ENCODE measurements at regions not wholly inside any gene's neighbourhood (a gene's known extent, or its start where the extent isn't known, plus 50 kb on each side); places are given as distances from the start of the nearest gene placed in this dataset.

DNA sequence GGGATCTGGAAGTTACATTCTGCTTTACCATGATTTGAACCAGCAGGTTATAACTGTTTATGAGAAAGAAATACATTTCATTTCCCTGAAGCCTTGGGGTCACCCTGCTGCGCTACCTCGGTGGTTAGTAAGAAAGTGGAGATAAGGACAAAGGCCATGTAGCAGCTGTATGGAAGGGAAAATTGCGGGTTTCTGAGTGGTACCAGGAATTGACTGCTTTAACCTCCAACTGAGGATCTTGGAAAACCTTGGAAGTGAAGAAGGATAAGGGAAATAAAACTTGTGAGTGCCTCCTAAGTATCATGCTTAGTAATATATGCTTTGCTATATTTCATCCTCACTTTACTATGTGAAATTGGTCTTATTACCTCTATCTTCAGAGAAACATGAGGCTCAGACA, 76.1 kb upstream of the GAP43 start:
- TF ChIP-seq, protein P1, sequence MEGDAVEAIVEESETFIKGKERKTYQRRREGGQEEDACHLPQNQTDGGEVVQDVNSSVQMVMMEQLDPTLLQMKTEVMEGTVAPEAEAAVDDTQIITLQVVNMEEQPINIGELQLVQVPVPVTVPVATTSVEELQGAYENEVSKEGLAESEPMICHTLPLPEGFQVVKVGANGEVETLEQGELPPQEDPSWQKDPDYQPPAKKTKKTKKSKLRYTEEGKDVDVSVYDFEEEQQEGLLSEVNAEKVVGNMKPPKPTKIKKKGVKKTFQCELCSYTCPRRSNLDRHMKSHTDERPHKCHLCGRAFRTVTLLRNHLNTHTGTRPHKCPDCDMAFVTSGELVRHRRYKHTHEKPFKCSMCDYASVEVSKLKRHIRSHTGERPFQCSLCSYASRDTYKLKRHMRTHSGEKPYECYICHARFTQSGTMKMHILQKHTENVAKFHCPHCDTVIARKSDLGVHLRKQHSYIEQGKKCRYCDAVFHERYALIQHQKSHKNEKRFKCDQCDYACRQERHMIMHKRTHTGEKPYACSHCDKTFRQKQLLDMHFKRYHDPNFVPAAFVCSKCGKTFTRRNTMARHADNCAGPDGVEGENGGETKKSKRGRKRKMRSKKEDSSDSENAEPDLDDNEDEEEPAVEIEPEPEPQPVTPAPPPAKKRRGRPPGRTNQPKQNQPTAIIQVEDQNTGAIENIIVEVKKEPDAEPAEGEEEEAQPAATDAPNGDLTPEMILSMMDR (IDR thresholded peaks at IDR 0.05 in 4 of 5, conservative IDR thresholded peaks at IDR 0.05 in 1 of 5) = no peak
- TF ChIP-seq POLR2A (IDR thresholded peaks at IDR 0.05) = no peak
- Histone ChIP-seq H3K36me3 (no peaks in the 10 kb centered on the region), H3K9me3 (no peaks in the 10 kb centered on the region), H3K4me1 (no peaks in the 10 kb centered on the region), H3K4me3 (no peak overlapping the region), H3K27me3 (no peaks in the 10 kb centered on the region), H3K27ac (no peak overlapping the region)
- DNase-seq (no peak), ATAC-seq (no peak)
- in situ Hi-C loops (cut with MboI; ENCODE audit: low sequenced_read_pairs in 4 of 4) = no loop called here
- intact Hi-C loops (cut with DNase I; ENCODE audit: low total_unique reads) = no loop called here

- no peaks in the 10 kb centered on the region for H3K36me3 ChIP-seq
- TF ChIP-seq POLR2A (IDR thresholded peaks at IDR 0.05) = no peak
- TF ChIP-seq, protein P1 (IDR thresholded peaks at IDR 0.05 in 4 of 5, conservative IDR thresholded peaks at IDR 0.05 in 1 of 5) = no peak
- no peak overlapping the region for H3K4me3 ChIP-seq
- in situ Hi-C loops (cut with MboI; ENCODE audit: low sequenced_read_pairs in 4 of 4) = no loop called here
- no peak for ATAC-seq
- H3K27me3 ChIP-seq = no peaks in the 10 kb centered on the region
- H3K9me3 ChIP-seq = no peaks in the 10 kb centered on the region
- intact Hi-C loops (cut with DNase I; ENCODE audit: low total_unique reads) = no loop called here
- no peaks in the 10 kb centered on the region for H3K4me1 ChIP-seq
- H3K27ac ChIP-seq = no peak overlapping the region
- DNase-seq = no peak
Observed at GRCh38 chr3:115548611-115549010, 74.7 kb upstream of the GAP43 start.

GRCh38 chr3:115549071-115549470, 74.2 kb upstream of the GAP43 start:
- H3K4me3 ChIP-seq = no peak overlapping the region
- in situ Hi-C loops (cut with MboI; ENCODE audit: low sequenced_read_pairs in 4 of 4) (no loop called here), intact Hi-C loops (cut with DNase I; ENCODE audit: low total_unique reads) (no loop called here)
- no peaks in the 10 kb centered on the region for H3K27me3 ChIP-seq
- ATAC-seq = no peak
- no peaks in the 10 kb centered on the region for H3K9me3 ChIP-seq
- DNase-seq = no peak
- no peaks in the 10 kb centered on the region for H3K4me1 ChIP-seq
- TF ChIP-seq, protein P1 (IDR thresholded peaks at IDR 0.05 in 4 of 5, conservative IDR thresholded peaks at IDR 0.05 in 1 of 5) = no peak
- TF ChIP-seq POLR2A (IDR thresholded peaks at IDR 0.05) = no peak
- H3K27ac ChIP-seq = no peak overlapping the region
- no peaks in the 10 kb centered on the region for H3K36me3 ChIP-seq

- DNase-seq = no peak
- Histone ChIP-seq H3K36me3 (no peaks in the 10 kb centered on the region), H3K27me3 (no peaks in the 10 kb centered on the region), H3K9me3 (no peaks in the 10 kb centered on the region), H3K4me3 (no peak overlapping the region), H3K4me1 (no peaks in the 10 kb centered on the region), H3K27ac (no peak overlapping the region)
- TF ChIP-seq, protein P1 (IDR thresholded peaks at IDR 0.05 in 4 of 5, conservative IDR thresholded peaks at IDR 0.05 in 1 of 5) = no peak
- TF ChIP-seq POLR2A (IDR thresholded peaks at IDR 0.05) = no peak
- ATAC-seq = no peak
- in situ Hi-C loops (cut with MboI; ENCODE audit: low sequenced_read_pairs in 4 of 4) = no loop called here
- intact Hi-C loops (cut with DNase I; ENCODE audit: low total_unique reads) = no loop called here
Observed at GRCh38 chr3:115550285-115550761, 73.0 kb upstream of the GAP43 start.

- DNase-seq = no peak
- no peak for ATAC-seq
- no peak overlapping the region for H3K4me3 ChIP-seq
- H3K36me3 ChIP-seq = no peaks in the 10 kb centered on the region
- in situ Hi-C loops (cut with MboI; ENCODE audit: low sequenced_read_pairs in 4 of 4) (no loop called here), intact Hi-C loops (cut with DNase I; ENCODE audit: low total_unique reads) (no loop called here)
- no peak overlapping the region for H3K27ac ChIP-seq
- H3K27me3 ChIP-seq = no peaks in the 10 kb centered on the region
- H3K4me1 ChIP-seq = no peaks in the 10 kb centered on the region
- H3K9me3 ChIP-seq = no peaks in the 10 kb centered on the region
- TF ChIP-seq POLR2A (IDR thresholded peaks at IDR 0.05) = no peak
- TF ChIP-seq, protein P1 (IDR thresholded peaks at IDR 0.05 in 4 of 5, conservative IDR thresholded peaks at IDR 0.05 in 1 of 5) = no peak
Observed at GRCh38 chr3:115551016-115551415, 72.3 kb upstream of the GAP43 start.
